Heart left ventricle (tissue), 16 donors: ENCODE measurements at regions not wholly inside any gene's neighbourhood (a gene's known extent, or its start where the extent isn't known, plus 50 kb on each side); places are given as distances from the start of the nearest gene placed in this dataset.
A peak's percentile ranks its signal among the peaks of the same experiment; 100 is the strongest.

Experiments used
- ATAC-seq, 4 donors: fragments of 200-7000 bp; cut with Tn5 transposase; one replicate each; pipeline ENCODE4 v1.9.1; 2020 to 2022; ENCODE audit warnings: moderate library complexity in 4 of 4, mild to moderate bottlenecking in 3 of 4, moderate number of reproducible peaks in 1 of 4
- DNase-seq, 5 donors: peaks; one replicate each; pipeline ENCODE4 v3.0.0-alpha.2; 2020
- H3K27ac ChIP-seq, 12 donors: fragments of 200-600 bp; sonication (generic) in 4 of 12; one replicate each; pipeline versions ENCODE4 v1.5.0 to v1.8.0; 2016 to 2022; ENCODE audit warnings: mild to moderate bottlenecking in 2 of 12
- H3K27me3 ChIP-seq, 9 donors: fragments of 200-600 bp; sonication (generic) in 2 of 9; one replicate each; pipeline versions ENCODE4 v1.5.1 to v1.8.0; 2016 to 2022; ENCODE audit warnings: mild to moderate bottlenecking in 3 of 9
- H3K36me3 ChIP-seq, 9 donors: fragments of 200-600 bp; sonication (generic) in 2 of 9; one replicate each; pipeline versions ENCODE4 v1.5.0 to v1.8.0; 2018 to 2022; ENCODE audit warnings: mild to moderate bottlenecking in 2 of 9
- H3K4me1 ChIP-seq, 12 donors: fragments of 200-600 bp; sonication (generic) in 4 of 12; one replicate each; pipeline versions ENCODE4 v1.5.0 to v1.8.0; 2016 to 2022; ENCODE audit warnings: mild to moderate bottlenecking in 3 of 12
- H3K4me3 ChIP-seq, 12 donors: fragments of 200-600 bp; sonication (generic) in 4 of 12; one replicate each; pipeline versions ENCODE4 v1.5.0 to v1.8.0; 2017 to 2022; ENCODE audit warnings: mild to moderate bottlenecking in 9 of 12, moderate library complexity in 4 of 12
- H3K9me3 ChIP-seq, 12 donors: fragments of 200-600 bp; sonication (generic) in 4 of 12; one replicate each; pipeline versions ENCODE4 v1.5.0 to v1.8.0; 2016 to 2022; ENCODE audit warnings: mild to moderate bottlenecking in 1 of 12
- CTCF ChIP-seq, 12 donors: fragments of 200-600 bp; sonication (generic) in 4 of 12; IDR thresholded peaks; one replicate each; pipeline versions ENCODE4 v1.5.0 to v1.8.0; 2018 to 2022; ENCODE audit warnings: antibody characterized with exemption in 12 of 12, mild to moderate bottlenecking in 5 of 12
- POLR2A ChIP-seq, 2 donors: fragments of 450-650 bp; IDR thresholded peaks; one replicate each; pipeline ENCODE4 v1.6.1; 2017; ENCODE audit warnings: antibody characterized with exemption in 2 of 2, mild to moderate bottlenecking in 2 of 2, moderate library complexity in 2 of 2
- WGBS, 4 donors: extraction: QIAGEN DNeasy Blood & Tissue Kit in 2 of 4; methylation state at CpG; one replicate each; pipeline versions ENCODE4 v1.1.5 to v1.1.7; 2013 to 2018; 5-methylcytosine and 5-hydroxymethylcytosine counted together
- intact Hi-C, 10 donors: fragments of 100-400 bp; cut with DNase I; formaldehyde crosslinking; loops; one replicate each; pipeline versions ENCODE4 v1.11.1 to v1.14.2; 2022
- donor health status: ischemic (EF 13 %, LVEDD 7.1; RV severe dilation, severe dysfunction).
- donor health status: healthy with polysubstance abuse.
- donor health status: DM: no; HTN: yes; CAD: no.
- donor health status: DM: no; HTN: no; CAD: no.
- donor health status: ischemic (EF 25% LVEDD 6.9; RV normal size, moderate dysfunction).
- donor health status: ischemic (EF 25% LVEDD 5.7; RV mildly dilated, moderate dysfunction).
- donor health status: healthy.
- donor health status: DM: yes; HTN: yes; CAD: no.
- donor health status: ischemic (EF 35%, LVEDD 5.7; RV mildly dilated, moderate dysfunction).
- donor health status: nonischemic (EF 11% LVEDD 7.7; RV severe dilation, severe dysfunction).
- donor health status: DM: yes; HTN: yes; CAD: no.
- donor health status: PGD.
- donor health status: ischemic (EF 29% LVEDD 5.4; RV normal size, mild dysfunction).
- donor health status: nonischemic (EF 23%, LVEDD 6.1; RV moderate dilation, normal function).

GRCh38 chr1:208670778-208671177 is 426.6 kb upstream of the PLXNA2 start:
- ATAC-seq = no peak
- TF ChIP-seq POLR2A (IDR thresholded peaks at IDR 0.05) (no peak), CTCF (IDR thresholded peaks at IDR 0.05) (no peak)
- Histone ChIP-seq H3K36me3 (no peaks in the 10 kb centered on the region), H3K9me3 (peaks cover 0 to 4% (median 0%) of the 10 kb centered on the region in 12 donors), H3K27me3 (no peaks in the 10 kb centered on the region), H3K4me1 (no peaks in the 10 kb centered on the region), H3K4me3 (no peak overlapping the region), H3K27ac (no peak overlapping the region)
- no peak for DNase-seq
- intact Hi-C loops = no loop called here
- WGBS, 4 donors = 66 to 80% (median 76%) methylated on average over 2 of the region's 2 CpGs

- H3K9me3 ChIP-seq = no peaks in the 10 kb centered on the region
- no peaks in the 10 kb centered on the region for H3K27me3 ChIP-seq
- ATAC-seq (peak; percentile 58 to 88 (median 62)), DNase-seq (no peak)
- no peaks in the 10 kb centered on the region for H3K36me3 ChIP-seq
- intact Hi-C loops = no loop called here
- no peak for TF ChIP-seq POLR2A (IDR thresholded peaks at IDR 0.05)
- TF ChIP-seq CTCF (IDR thresholded peaks at IDR 0.05) = no peak
- no peak overlapping the region for H3K4me3 ChIP-seq
- peaks cover 0 to 21% (median 9%) of the 10 kb centered on the region in 12 donors for H3K4me1 ChIP-seq
- WGBS, 4 donors = 27 to 47% (median 40%) methylated on average over 4 of the region's 4 CpGs
- peak overlapping the region in 11 of 12 donors; percentile 3 to 68 (median 31) for H3K27ac ChIP-seq
Observed at GRCh38 chr1:208681878-208682663, 437.9 kb upstream of the PLXNA2 start.

- Histone ChIP-seq H3K4me1 (peaks cover 0 to 21% (median 9%) of the 10 kb centered on the region in 12 donors), H3K9me3 (no peaks in the 10 kb centered on the region), H3K27ac (peak overlapping the region in 8 of 12 donors; percentile 3 to 66 (median 28)), H3K27me3 (no peaks in the 10 kb centered on the region), H3K36me3 (no peaks in the 10 kb centered on the region), H3K4me3 (no peak overlapping the region)
- WGBS, 4 donors = 4 to 9% (median 7%) methylated on average over 2 of the region's 2 CpGs
- DNase-seq (no peak), ATAC-seq (peak in 2 of 4 donors; percentile 39 to 64)
- TF ChIP-seq POLR2A (IDR thresholded peaks at IDR 0.05) (no peak), CTCF (IDR thresholded peaks at IDR 0.05) (no peak)
- intact Hi-C loops = no loop called here
Observed at GRCh38 chr1:208682664-208683013, 438.5 kb upstream of the PLXNA2 start.

- intact Hi-C loops = no loop called here
- H3K36me3 ChIP-seq = no peaks in the 10 kb centered on the region
Observed at GRCh38 chr1:208683141-208683540, 439.0 kb upstream of the PLXNA2 start.

More at GRCh38 chr1:208683141-208683540, 439.0 kb upstream of the PLXNA2 start:
- Histone ChIP-seq H3K4me3 (no peak overlapping the region), H3K9me3 (no peaks in the 10 kb centered on the region), H3K27ac (peak overlapping the region in 5 of 12 donors; percentile 22 to 66 (median 33)), H3K27me3 (no peaks in the 10 kb centered on the region), H3K4me1 (peaks cover 0 to 21% (median 9%) of the 10 kb centered on the region in 12 donors)
- ATAC-seq = peak in 2 of 4 donors; percentile 18 to 33
- TF ChIP-seq POLR2A (IDR thresholded peaks at IDR 0.05) (no peak), CTCF (IDR thresholded peaks at IDR 0.05) (no peak)
- DNase-seq = no peak
